Activated CD4-positive, CD25-positive, alpha-beta regulatory T cell treated with anti-CD3 and anti-CD28 coated beads, Interleukin-2, amount 50 U/mL, for 16 hours (primary cell): ENCODE measurements at regions not wholly inside any gene's neighbourhood (a gene's known extent, or its start where the extent isn't known, plus 50 kb on each side); places are given as distances from the start of the nearest gene placed in this dataset.
"Not testable (repeated sequence)": the region's sequence is repeated elsewhere in the genome, so short reads cannot be mapped to it uniquely, and the experiment has no call there.

ENCODE experiments used
- DNase-seq: peaks from one replicate; pipeline ENCODE4 v3.0.0-alpha.2; 2020; ENCODE audit warnings: low read depth, low spot score

- DNase-seq = no peak
Measured at GRCh38 chr7:131861620-131862346, 305.4 kb upstream of the PODXL start.

GRCh38 chr7:131859147-131859821 lies 302.9 kb upstream of the PODXL start:
- no peak for DNase-seq

- DNase-seq = no peak
Measured at GRCh38 chr7:131858611-131859010, 302.2 kb upstream of the PODXL start.

DNA sequence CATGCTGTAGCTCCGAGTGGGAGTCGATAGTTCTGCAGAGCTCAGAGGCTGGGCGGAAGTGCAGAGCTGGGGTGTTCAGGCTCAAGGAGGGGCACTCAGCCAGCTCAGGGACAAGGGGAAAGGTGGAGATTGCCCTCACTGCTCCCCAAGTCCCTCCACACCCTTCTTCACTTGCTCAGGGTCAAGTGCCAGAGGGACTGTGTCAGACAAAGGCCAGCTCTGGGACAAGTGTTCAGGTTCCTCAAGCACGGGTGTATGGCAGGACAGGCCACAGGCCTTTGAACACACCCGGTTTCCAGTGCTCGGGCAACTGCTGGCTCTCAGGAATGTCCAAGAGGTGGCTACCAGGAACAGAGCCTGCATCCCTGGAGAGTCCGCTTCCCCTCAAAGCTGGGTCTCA lies 293.0 kb upstream of the PODXL start:
- no peak for DNase-seq

GRCh38 chr7:131848033-131848432 lies 291.6 kb upstream of the PODXL start:
- DNase-seq = no peak

DNA sequence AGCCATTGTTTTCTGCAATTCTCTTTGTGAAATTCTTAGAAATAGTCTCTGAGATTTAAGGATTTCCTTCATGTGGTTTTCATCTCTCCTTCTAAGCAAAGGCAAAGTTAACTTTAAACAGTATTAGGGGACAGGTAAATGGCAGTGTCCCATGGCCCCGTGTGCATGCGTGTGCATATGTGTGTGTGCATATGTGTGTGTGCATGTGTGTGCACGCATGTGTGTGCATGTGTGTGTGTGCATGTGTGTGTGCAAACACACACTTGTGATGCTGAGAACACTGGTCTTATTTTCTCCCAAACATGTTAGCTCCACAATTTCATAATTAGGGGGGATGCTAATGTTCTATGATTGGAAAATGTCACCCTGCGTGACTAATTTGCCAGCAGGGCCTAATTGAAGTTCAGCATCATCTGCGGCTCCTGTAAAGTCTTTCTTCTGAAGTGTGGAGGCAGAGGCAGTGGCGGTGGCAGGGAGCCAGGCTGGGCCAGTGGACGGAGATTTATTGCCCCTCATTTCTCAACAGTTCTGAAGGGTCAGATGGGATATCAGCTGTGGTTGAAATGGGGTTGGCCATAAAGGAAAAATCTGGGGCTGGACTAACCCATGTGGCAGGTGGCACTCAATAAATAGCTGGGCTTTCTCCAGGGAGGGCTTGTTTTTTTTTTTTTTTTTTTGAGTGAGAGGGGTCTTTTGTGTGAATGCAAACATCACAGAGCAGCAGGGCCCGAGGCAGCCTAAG lies 289.3 kb upstream of the PODXL start:
- no peak for DNase-seq

- DNase-seq = no peak
Measured at GRCh38 chr7:131844369-131844768, 287.9 kb upstream of the PODXL start.

GRCh38 chr7:131843898-131844331 lies 287.5 kb upstream of the PODXL start:
- DNase-seq = no peak

GRCh38 chr7:131839967-131840690 lies 283.7 kb upstream of the PODXL start:
- no peak for DNase-seq

GRCh38 chr7:131836733-131837132 lies 280.3 kb upstream of the PODXL start:
- DNase-seq = no peak

DNA sequence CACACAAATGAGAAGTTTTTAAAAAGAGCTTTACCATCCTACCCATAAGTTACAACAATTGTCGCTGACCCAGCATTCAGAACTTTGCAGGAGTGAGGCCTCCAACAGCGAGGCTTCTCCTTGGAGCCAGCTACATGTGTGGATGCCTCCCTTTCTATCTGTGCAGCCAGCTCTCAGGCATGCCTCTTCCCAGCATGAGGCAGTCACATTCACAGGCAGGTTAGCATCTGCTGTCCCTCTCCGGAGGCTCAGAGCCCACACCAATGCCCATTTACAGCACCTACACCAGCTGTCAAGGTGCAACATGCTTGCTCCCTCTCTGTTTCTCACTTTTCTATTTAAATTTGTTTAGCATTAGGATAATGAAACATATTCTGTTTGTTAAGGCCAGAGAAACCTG lies 278.7 kb upstream of the PODXL start:
- no peak for DNase-seq

GRCh38 chr7:131830681-131831080 lies 274.3 kb upstream of the PODXL start:
- DNase-seq = no peak

DNA sequence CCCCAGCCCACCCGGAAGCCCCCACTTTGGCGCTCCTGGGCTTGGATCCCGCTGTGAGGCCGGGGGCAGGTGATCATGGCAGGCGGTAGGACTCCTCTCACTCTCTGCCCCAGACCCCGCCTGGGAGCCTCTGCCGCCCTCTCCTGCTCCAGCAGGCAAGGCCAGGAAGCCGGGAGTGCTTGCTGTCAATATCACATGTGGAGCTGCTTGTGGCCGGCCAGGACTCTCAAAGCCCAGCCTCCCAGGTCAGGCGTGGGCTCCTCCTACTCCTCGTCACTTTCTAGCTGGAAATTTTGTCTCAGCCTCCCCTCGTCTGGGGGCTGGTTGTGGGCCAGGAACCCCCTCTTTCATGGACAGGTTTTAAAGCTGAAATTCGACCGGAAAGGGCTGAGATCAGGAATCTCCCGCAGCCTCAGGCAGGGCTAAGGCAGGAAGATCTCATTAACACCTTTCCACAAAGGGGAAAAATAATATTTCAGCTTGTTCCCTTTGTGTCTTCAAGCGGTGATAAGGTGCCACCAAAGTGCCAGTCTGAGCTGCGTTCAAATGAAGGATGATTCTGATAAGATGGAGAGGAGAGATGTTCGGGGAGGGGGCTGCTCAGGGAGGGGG lies 273.6 kb upstream of the PODXL start:
- no peak for DNase-seq

GRCh38 chr7:131827421-131827820 lies 271.0 kb upstream of the PODXL start:
- no peak for DNase-seq

- no peak for DNase-seq
Measured at GRCh38 chr7:131826960-131827359, 270.5 kb upstream of the PODXL start.

- not testable (repeated sequence) for DNase-seq
Measured at GRCh38 chr7:131823961-131824440, 267.6 kb upstream of the PODXL start.

- DNase-seq = no peak
Measured at GRCh38 chr7:131819891-131820290, 263.5 kb upstream of the PODXL start.

DNA sequence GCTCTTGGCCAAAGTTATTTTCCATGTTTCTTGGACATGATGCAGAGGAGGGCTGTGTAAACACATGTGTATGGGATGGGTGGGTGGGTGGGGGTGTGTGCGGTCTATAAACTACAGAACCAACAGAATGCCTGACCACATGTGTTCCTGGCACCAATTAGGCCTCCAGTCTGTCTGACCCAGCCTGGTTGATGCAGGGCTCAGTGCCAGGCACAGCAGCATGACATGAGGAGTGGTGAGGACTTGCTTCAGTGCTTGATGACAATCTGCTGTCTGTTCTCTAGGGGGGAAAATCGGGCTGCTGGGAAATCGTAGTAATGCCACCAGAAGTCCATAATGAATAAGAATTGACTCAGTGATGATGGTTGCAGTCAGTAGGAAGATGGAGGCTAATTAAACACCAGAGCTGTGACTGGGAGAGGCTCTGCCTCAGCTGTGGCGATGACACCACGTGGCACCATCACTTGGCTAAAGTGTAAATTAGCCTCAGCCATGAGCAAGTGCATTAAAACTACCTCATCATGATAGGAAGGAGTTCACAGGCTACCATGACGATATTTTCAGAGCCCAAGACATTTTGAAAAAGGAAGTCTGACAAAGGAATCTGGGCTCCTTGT lies 260.1 kb upstream of the PODXL start:
- DNase-seq = no peak

- no peak for DNase-seq
Measured at GRCh38 chr7:131808736-131809135, 252.3 kb upstream of the PODXL start.

GRCh38 chr7:131808156-131808555 lies 251.7 kb upstream of the PODXL start:
- not testable (repeated sequence) for DNase-seq

- no peak for DNase-seq
Measured at GRCh38 chr7:131803816-131804215, 247.4 kb upstream of the PODXL start.
